NT2/D1 (cell line): ENCODE measurements at regions not wholly inside any gene's neighbourhood (a gene's known extent, or its start where the extent isn't known, plus 50 kb on each side); places are given as distances from the start of the nearest gene placed in this dataset.

Experiments
- DNase-seq: peaks from one replicate; pipeline ENCODE4 v3.0.0-alpha.2; 2011; ENCODE audit warnings: low read depth, low spot score
- H3K27me3 ChIP-seq: 2 replicates; pipeline ENCODE4 v1.6.0; 2011; ENCODE audit warnings: mild to moderate bottlenecking; ENCODE audit not compliant: insufficient read length, insufficient read depth
- H3K36me3 ChIP-seq: 2 replicates; pipeline ENCODE4 v1.6.1; 2011; ENCODE audit warnings: mild to moderate bottlenecking, low read length, mixed read lengths; ENCODE audit not compliant: insufficient read depth, insufficient read length
- H3K4me1 ChIP-seq: 2 replicates; pipeline ENCODE4 v1.5.1; 2011; ENCODE audit not compliant: insufficient read depth, insufficient read length
- H3K4me3 ChIP-seq: 2 replicates; pipeline ENCODE4 v1.5.1; 2011; ENCODE audit warnings: low read depth; ENCODE audit not compliant: insufficient read length
- H3K9ac ChIP-seq: 2 replicates; pipeline ENCODE4 v1.6.0; 2011; ENCODE audit warnings: low read depth; ENCODE audit not compliant: insufficient read length
- H3K9me3 ChIP-seq: 2 replicates; pipeline ENCODE4 v1.5.1; 2011; ENCODE audit warnings: mild to moderate bottlenecking, low read length; ENCODE audit not compliant: insufficient read depth
- SUZ12 ChIP-seq: IDR thresholded peaks from 2 replicates; pipeline ENCODE4 v1.6.1; 2011; ENCODE audit not compliant: insufficient read length, insufficient read depth; ENCODE audit errors: extremely low read depth
- YY1 ChIP-seq: IDR thresholded peaks from 2 replicates; pipeline ENCODE4 v1.6.1; 2011; ENCODE audit not compliant: insufficient read length, insufficient read depth
- ZNF274 ChIP-seq: IDR thresholded peaks from 2 replicates; pipeline ENCODE4 v1.6.1; 2011; ENCODE audit warnings: mild to moderate bottlenecking, low read depth, low read length

- Histone ChIP-seq H3K4me3 (no peak overlapping the region), H3K4me1 (no peaks in the 10 kb centered on the region), H3K9me3 (no peaks in the 10 kb centered on the region), H3K27me3 (no peaks in the 10 kb centered on the region), H3K36me3 (no peaks in the 10 kb centered on the region), H3K9ac (no peak overlapping the region)
- DNase-seq, result no peak
- TF ChIP-seq SUZ12 (no peak), YY1 (no peak), ZNF274 (no peak)
These were observed 123.0 kb upstream of the KCNN2 start for GRCh38 chr5:114238771-114239313.

- no peaks in the 10 kb centered on the region for H3K4me1 ChIP-seq
- no peaks in the 10 kb centered on the region for H3K9me3 ChIP-seq
- TF ChIP-seq SUZ12 (no peak), ZNF274 (no peak)
- no peak overlapping the region for H3K9ac ChIP-seq
- DNase-seq, result no peak
- H3K4me3 ChIP-seq, result no peak overlapping the region
- no peaks in the 10 kb centered on the region for H3K36me3 ChIP-seq
- H3K27me3 ChIP-seq, result no peaks in the 10 kb centered on the region
These were observed 118.4 kb upstream of the KCNN2 start for GRCh38 chr5:114243281-114243971.

- Histone ChIP-seq H3K36me3 (no peaks in the 10 kb centered on the region), H3K9ac (no peak overlapping the region), H3K4me3 (no peak overlapping the region), H3K9me3 (no peaks in the 10 kb centered on the region), H3K27me3 (no peaks in the 10 kb centered on the region), H3K4me1 (no peaks in the 10 kb centered on the region)
- TF ChIP-seq YY1 (no peak), ZNF274 (no peak), SUZ12 (no peak)
- no peak for DNase-seq
These were observed 117.9 kb upstream of the KCNN2 start for GRCh38 chr5:114243972-114244317.

- no peak overlapping the region for H3K4me3 ChIP-seq
- H3K4me1 ChIP-seq, result no peaks in the 10 kb centered on the region
- H3K36me3 ChIP-seq, result no peaks in the 10 kb centered on the region
- H3K27me3 ChIP-seq, result no peaks in the 10 kb centered on the region
- DNase-seq, result no peak
- TF ChIP-seq SUZ12 (no peak), YY1 (no peak), ZNF274 (no peak)
- no peak overlapping the region for H3K9ac ChIP-seq
- no peaks in the 10 kb centered on the region for H3K9me3 ChIP-seq
These were observed 112.0 kb upstream of the KCNN2 start for GRCh38 chr5:114249823-114250222.

DNA sequence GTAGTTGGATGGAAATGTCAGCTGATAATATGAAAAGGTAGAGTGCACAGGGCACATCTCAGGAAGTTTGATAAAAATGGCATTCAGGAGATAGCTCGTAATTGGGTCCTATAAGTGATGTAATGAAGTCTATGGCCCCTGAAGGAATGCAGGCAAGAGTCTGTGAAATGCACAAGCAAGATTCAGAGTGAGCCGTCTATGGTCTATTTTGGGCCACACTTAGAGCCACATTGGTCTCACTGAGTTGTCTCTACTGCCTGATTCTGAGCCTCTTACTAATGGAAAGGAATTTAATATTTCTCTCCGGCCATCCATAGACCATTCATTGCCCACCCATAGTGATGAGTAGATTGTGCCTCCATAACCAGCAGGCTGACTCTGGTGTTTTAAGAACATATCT is 111.3 kb upstream of the KCNN2 start:
- Histone ChIP-seq H3K27me3 (no peaks in the 10 kb centered on the region), H3K4me3 (no peak overlapping the region), H3K36me3 (no peaks in the 10 kb centered on the region), H3K9ac (no peak overlapping the region), H3K9me3 (no peaks in the 10 kb centered on the region), H3K4me1 (no peaks in the 10 kb centered on the region)
- TF ChIP-seq ZNF274 (no peak), YY1 (no peak), SUZ12 (no peak)
- DNase-seq, result no peak

DNA sequence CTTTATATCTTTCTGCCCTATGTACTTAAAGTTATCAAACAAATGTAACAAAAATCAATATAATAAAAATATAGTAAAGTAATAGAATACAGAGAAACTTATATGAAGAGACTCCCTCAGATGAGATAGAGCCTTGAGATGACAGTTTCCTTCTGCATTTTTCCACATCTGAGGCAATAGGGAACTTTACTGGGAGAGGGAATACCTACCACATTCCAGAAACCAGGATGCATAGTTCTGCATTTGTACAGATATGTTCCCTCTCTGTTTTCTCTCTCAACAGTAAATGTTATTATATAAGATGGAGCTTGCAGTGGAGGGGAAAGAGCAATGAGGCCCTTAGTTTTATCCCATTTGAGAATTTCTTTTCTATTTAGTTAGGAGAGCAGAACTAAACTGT is 109.6 kb upstream of the KCNN2 start:
- Histone ChIP-seq H3K27me3 (no peaks in the 10 kb centered on the region), H3K36me3 (no peaks in the 10 kb centered on the region), H3K9ac (no peak overlapping the region), H3K4me1 (no peaks in the 10 kb centered on the region), H3K9me3 (no peaks in the 10 kb centered on the region), H3K4me3 (no peak overlapping the region)
- no peak for TF ChIP-seq YY1
- TF ChIP-seq SUZ12, result no peak
- no peak for TF ChIP-seq ZNF274
- no peak for DNase-seq

DNA sequence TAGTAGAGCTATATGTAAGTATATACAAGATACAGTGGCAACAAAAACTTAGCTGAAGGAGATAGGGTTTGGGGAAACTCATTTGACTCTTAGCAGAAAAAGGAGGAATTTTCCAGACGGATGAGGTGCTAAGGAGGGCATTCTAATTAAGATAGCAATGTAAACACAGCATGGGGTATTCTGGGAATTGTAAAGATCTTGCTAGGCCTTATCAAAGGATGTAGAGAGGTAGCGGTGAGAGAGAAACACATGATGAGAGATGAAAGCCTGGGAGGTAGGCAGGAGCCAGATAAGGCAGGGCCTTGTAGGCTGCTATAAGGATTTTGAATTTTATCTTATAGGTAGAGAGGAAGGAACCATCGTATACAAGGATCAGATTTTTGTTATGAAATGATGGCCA is 106.6 kb upstream of the KCNN2 start:
- H3K9ac ChIP-seq, result no peak overlapping the region

More for the DNA sequence above, 106.6 kb upstream of the KCNN2 start:
- H3K9me3 ChIP-seq, result no peaks in the 10 kb centered on the region
- H3K27me3 ChIP-seq, result no peaks in the 10 kb centered on the region
- no peaks in the 10 kb centered on the region for H3K4me1 ChIP-seq
- no peak overlapping the region for H3K4me3 ChIP-seq
- no peaks in the 10 kb centered on the region for H3K36me3 ChIP-seq
- TF ChIP-seq YY1, result no peak
- TF ChIP-seq SUZ12, result no peak
- no peak for TF ChIP-seq ZNF274
- DNase-seq, result no peak
